Fibroblast of villous mesenchyme (primary cell): ENCODE measurements at regions not wholly inside any gene's neighbourhood (a gene's known extent, or its start where the extent isn't known, plus 50 kb on each side); places are given as distances from the start of the nearest gene placed in this dataset.

Experiments used
- DNase-seq: peaks from one replicate; pipeline ENCODE4 v3.0.0-alpha.2; 2010; ENCODE audit warnings: low read depth
- H3K4me3 ChIP-seq: 2 replicates; pipeline ENCODE4 v1.5.1; 2011; ENCODE audit warnings: low read depth, mild to moderate bottlenecking, low read length
- CTCF ChIP-seq: IDR thresholded peaks from 2 replicates; pipeline ENCODE4 v1.5.1; 2012; ENCODE audit warnings: low read depth, mild to moderate bottlenecking, low read length; ENCODE audit not compliant: insufficient read depth

- no peak overlapping the region for H3K4me3 ChIP-seq
- no peak for DNase-seq
- TF ChIP-seq CTCF = no peak
Measured at GRCh38 chr10:1853801-1854200, 116.5 kb upstream of the ADARB2 start.

- H3K4me3 ChIP-seq = no peak overlapping the region
- no peak for TF ChIP-seq CTCF
- DNase-seq = no peak
Measured at GRCh38 chr10:1852841-1853240, 115.5 kb upstream of the ADARB2 start.

- no peak for DNase-seq
- H3K4me3 ChIP-seq = no peak overlapping the region
- no peak for TF ChIP-seq CTCF
Measured at GRCh38 chr10:1851762-1852161, 114.4 kb upstream of the ADARB2 start.

- H3K4me3 ChIP-seq = no peak overlapping the region
- no peak for DNase-seq
- no peak for TF ChIP-seq CTCF
Measured at GRCh38 chr10:1850971-1851527, 113.7 kb upstream of the ADARB2 start.

GRCh38 chr10:1847361-1847760 is 110.0 kb upstream of the ADARB2 start:
- DNase-seq = no peak
- TF ChIP-seq CTCF = no peak
- H3K4me3 ChIP-seq = no peak overlapping the region

- DNase-seq = no peak
- TF ChIP-seq CTCF = no peak
- no peak overlapping the region for H3K4me3 ChIP-seq
Measured at GRCh38 chr10:1846032-1846431, 108.7 kb upstream of the ADARB2 start.

- TF ChIP-seq CTCF = no peak
- no peak overlapping the region for H3K4me3 ChIP-seq
- no peak for DNase-seq
Measured at GRCh38 chr10:1841759-1842158, 104.4 kb upstream of the ADARB2 start.
